ENCODE measurements at regions not wholly inside any gene's neighbourhood (a gene's known extent, or its start where the extent isn't known, plus 50 kb on each side); places are given as distances from the start of the nearest gene placed in this dataset.

DNA sequence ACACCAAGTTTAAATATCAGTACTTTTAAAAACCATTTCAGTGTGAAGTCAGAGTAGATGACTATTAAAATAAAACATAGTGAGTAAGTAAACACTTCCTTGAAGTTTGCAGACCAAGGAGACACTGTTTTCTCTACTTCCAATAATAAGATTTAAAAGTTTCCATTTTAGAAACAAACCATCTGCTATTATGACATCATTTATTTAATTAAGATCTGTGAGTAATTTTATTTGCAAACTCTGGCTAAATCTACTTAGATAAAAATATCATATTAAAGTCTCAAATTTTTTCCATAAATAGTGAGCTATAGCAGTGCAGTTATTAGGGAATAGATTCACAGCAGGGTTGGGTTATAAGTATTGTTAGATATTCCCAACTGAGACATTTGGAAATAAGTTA, 1267.0 kb upstream of the FLRT2 start:
- TF ChIP-seq, protein P1, sequence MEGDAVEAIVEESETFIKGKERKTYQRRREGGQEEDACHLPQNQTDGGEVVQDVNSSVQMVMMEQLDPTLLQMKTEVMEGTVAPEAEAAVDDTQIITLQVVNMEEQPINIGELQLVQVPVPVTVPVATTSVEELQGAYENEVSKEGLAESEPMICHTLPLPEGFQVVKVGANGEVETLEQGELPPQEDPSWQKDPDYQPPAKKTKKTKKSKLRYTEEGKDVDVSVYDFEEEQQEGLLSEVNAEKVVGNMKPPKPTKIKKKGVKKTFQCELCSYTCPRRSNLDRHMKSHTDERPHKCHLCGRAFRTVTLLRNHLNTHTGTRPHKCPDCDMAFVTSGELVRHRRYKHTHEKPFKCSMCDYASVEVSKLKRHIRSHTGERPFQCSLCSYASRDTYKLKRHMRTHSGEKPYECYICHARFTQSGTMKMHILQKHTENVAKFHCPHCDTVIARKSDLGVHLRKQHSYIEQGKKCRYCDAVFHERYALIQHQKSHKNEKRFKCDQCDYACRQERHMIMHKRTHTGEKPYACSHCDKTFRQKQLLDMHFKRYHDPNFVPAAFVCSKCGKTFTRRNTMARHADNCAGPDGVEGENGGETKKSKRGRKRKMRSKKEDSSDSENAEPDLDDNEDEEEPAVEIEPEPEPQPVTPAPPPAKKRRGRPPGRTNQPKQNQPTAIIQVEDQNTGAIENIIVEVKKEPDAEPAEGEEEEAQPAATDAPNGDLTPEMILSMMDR (IDR thresholded peaks at IDR 0.05; ENCODE audit: low read depth, low read length): no peak
- TF ChIP-seq MYC (IDR thresholded peaks at IDR 0.05; ENCODE audit: low read depth, low read length): no peak
- TF ChIP-seq POLR2A (IDR thresholded peaks at IDR 0.05; ENCODE audit: extremely low read depth, insufficient read length): no peak
- TF ChIP-seq, protein P2, sequence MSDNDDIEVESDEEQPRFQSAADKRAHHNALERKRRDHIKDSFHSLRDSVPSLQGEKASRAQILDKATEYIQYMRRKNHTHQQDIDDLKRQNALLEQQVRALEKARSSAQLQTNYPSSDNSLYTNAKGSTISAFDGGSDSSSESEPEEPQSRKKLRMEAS (IDR thresholded peaks at IDR 0.05; ENCODE audit: low read depth, low read length): no peak

Measured in NB4 (cell line).